ENCODE measurements at regions not wholly inside any gene's neighbourhood (a gene's known extent, or its start where the extent isn't known, plus 50 kb on each side); places are given as distances from the start of the nearest gene placed in this dataset.

DNA sequence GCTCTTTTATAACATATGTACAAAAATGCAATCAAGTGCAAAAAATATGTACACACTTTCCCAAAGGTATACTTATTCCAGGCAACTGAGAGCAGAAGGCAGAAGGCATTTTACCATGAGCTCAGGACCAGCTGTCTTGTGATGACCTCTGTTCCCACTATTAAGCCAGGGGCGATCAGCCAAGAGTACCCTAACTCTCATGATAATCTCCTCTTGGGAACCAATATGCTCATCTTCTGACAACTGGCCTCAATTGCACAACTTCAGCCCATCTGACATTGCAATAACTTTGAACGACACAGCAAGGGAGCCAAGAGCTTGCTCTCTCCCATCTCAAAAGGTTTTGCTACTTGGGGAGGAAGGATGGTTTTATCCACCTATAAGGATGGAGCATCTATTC lies 471.9 kb downstream of the HS3ST3B1 start:
- TF ChIP-seq, protein P1, sequence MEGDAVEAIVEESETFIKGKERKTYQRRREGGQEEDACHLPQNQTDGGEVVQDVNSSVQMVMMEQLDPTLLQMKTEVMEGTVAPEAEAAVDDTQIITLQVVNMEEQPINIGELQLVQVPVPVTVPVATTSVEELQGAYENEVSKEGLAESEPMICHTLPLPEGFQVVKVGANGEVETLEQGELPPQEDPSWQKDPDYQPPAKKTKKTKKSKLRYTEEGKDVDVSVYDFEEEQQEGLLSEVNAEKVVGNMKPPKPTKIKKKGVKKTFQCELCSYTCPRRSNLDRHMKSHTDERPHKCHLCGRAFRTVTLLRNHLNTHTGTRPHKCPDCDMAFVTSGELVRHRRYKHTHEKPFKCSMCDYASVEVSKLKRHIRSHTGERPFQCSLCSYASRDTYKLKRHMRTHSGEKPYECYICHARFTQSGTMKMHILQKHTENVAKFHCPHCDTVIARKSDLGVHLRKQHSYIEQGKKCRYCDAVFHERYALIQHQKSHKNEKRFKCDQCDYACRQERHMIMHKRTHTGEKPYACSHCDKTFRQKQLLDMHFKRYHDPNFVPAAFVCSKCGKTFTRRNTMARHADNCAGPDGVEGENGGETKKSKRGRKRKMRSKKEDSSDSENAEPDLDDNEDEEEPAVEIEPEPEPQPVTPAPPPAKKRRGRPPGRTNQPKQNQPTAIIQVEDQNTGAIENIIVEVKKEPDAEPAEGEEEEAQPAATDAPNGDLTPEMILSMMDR (IDR thresholded peaks at IDR 0.05): no peak
- no peak for TF ChIP-seq EP300 (IDR thresholded peaks at IDR 0.05)
- TF ChIP-seq POLR2A (IDR thresholded peaks at IDR 0.05; ENCODE audit: low read depth): no peak
- TF ChIP-seq POLR2AphosphoS5 (IDR thresholded peaks at IDR 0.05): no peak

All from esophagus muscularis mucosa (tissue), 4 donors.